ENCODE measurements at regions not wholly inside any gene's neighbourhood (a gene's known extent, or its start where the extent isn't known, plus 50 kb on each side); places are given as distances from the start of the nearest gene placed in this dataset.

DNA sequence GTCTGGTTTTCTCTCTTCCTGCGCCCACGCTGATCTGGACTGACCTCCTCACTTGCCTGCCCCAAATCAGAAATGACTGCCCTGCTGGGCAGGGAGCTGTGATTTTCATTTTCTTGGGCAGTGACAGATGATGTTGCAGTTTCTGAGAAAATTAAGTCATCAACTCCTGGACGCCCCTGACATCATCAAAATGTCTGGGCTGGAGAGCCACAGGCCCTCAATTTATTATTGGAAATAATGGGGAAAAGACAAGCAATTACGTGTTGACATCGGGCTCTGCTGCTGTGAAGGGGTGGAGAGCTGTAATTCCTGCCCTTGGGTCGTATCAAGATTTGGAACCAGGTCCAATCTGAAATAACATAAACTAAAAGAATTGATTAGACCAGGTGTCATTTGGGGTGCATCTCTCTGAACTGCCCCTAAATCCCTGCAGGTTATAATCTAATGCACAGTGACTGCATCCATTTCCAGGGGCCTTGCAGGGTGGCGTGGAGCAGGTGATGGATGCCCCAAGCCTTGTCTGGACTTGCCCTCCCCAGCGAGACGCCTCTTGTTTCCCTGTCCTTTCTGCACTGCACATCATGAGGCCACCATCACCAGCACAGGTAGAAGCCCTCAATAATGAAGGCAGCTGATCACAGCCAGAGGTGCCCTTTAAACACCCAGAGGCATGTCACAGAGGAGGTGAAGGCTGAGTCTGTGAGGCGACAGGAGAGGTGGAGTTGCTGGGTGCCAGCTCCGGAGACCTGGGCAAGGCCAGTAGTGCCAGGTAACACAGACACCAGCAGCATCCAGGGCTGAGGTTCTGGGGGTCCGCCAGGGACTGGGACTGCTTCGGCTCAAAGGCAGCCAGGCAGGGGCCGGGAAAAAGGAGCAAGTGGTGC is 98.7 kb downstream of the HTR5A start:
- H3K36me3 ChIP-seq = no peaks in the 10 kb centered on the region
- H3K4me1 ChIP-seq = no peaks in the 10 kb centered on the region
- TF ChIP-seq, protein P1, sequence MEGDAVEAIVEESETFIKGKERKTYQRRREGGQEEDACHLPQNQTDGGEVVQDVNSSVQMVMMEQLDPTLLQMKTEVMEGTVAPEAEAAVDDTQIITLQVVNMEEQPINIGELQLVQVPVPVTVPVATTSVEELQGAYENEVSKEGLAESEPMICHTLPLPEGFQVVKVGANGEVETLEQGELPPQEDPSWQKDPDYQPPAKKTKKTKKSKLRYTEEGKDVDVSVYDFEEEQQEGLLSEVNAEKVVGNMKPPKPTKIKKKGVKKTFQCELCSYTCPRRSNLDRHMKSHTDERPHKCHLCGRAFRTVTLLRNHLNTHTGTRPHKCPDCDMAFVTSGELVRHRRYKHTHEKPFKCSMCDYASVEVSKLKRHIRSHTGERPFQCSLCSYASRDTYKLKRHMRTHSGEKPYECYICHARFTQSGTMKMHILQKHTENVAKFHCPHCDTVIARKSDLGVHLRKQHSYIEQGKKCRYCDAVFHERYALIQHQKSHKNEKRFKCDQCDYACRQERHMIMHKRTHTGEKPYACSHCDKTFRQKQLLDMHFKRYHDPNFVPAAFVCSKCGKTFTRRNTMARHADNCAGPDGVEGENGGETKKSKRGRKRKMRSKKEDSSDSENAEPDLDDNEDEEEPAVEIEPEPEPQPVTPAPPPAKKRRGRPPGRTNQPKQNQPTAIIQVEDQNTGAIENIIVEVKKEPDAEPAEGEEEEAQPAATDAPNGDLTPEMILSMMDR (IDR thresholded peaks at IDR 0.05) = no peak
- no peak for TF ChIP-seq POLR2A (IDR thresholded peaks at IDR 0.05)
- H3K9me3 ChIP-seq = no peaks in the 10 kb centered on the region
- no peak overlapping the region for H3K27ac ChIP-seq
- DNase-seq = no peak
- H3K27me3 ChIP-seq = no peaks in the 10 kb centered on the region
- H3K4me3 ChIP-seq = no peak overlapping the region

DNA sequence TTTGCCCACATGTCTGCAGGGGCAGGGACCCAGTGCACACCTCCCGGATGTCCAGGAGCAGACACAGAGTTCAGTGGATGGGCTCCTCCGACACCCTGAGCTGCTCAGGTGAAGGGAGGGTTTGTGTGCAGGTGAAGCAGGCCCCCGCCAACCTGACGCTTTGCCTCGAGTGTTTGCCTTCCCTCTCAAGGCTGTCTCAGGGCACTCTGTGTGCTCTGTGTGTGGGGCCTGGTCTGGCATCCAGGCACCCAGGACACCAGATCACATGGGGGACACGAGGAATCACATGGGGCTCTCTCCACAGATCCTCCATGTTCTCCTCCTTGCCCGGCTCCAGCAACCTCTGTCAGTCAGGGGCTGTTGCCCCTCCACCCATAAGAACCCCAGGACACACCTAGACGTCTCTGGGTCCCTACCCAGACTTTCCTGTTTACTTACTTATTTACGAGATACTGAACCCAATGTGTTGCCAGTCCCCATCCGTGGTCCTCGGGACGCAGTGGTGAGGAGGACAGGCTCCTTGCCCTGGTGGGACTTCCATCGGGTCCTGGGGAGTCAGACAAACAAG is 99.5 kb downstream of the HTR5A start:
- no peak overlapping the region for H3K4me3 ChIP-seq
- H3K27me3 ChIP-seq = no peaks in the 10 kb centered on the region
- DNase-seq = no peak
- no peaks in the 10 kb centered on the region for H3K36me3 ChIP-seq
- TF ChIP-seq, protein P1 (IDR thresholded peaks at IDR 0.05) = no peak
- TF ChIP-seq POLR2A (IDR thresholded peaks at IDR 0.05) = no peak
- no peak overlapping the region for H3K27ac ChIP-seq
- H3K4me1 ChIP-seq = no peaks in the 10 kb centered on the region
- no peaks in the 10 kb centered on the region for H3K9me3 ChIP-seq

DNA sequence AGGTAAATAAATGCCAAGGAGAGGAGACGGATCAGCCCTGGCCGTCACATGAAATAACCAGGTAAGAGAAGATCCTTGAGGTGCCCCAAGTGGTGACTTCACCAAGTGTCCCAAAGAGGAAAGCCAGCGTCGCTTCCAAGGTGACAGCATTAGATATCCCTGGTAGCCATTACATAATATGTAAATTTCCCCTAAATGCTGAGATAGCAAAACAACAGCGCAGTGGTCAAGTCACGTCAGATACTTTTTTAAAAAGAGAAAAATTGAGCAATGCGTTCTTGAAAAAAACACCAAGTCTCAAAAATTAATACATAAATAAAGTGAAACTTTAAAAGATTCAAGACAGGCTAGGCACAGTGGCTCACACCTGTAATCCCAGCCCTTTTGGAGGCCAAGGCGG is 100.2 kb downstream of the HTR5A start:
- no peak overlapping the region for H3K27ac ChIP-seq
- H3K4me3 ChIP-seq = no peak overlapping the region
- no peaks in the 10 kb centered on the region for H3K4me1 ChIP-seq
- TF ChIP-seq POLR2A (IDR thresholded peaks at IDR 0.05) = no peak
- TF ChIP-seq, protein P1 (IDR thresholded peaks at IDR 0.05) = no peak
- no peaks in the 10 kb centered on the region for H3K27me3 ChIP-seq
- H3K9me3 ChIP-seq = no peaks in the 10 kb centered on the region
- no peak for DNase-seq
- H3K36me3 ChIP-seq = no peaks in the 10 kb centered on the region

DNA sequence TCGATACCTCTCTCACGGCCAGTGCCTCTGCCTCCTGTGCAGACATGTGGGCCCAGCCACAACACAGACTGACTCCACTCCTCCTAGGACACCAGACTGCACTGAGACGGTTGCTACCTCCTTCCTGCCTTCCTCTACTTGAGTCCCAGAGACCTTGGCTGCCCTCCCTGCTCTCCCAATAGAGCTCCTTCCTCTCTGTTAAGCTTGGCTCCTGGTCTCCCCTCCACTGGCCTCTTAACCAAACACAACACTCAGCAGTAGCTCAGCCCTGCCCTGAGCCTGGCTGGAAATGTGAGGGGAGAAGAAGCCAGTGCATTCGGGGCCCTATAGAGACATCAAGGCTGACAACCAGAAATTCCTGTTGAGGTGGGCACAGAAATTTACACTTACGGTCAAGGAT is 102.0 kb downstream of the HTR5A start:
- H3K27ac ChIP-seq = no peak overlapping the region
- H3K9me3 ChIP-seq = no peaks in the 10 kb centered on the region
- H3K4me1 ChIP-seq = no peaks in the 10 kb centered on the region
- no peak for DNase-seq
- H3K36me3 ChIP-seq = no peaks in the 10 kb centered on the region
- H3K27me3 ChIP-seq = no peaks in the 10 kb centered on the region
- TF ChIP-seq, protein P1 (IDR thresholded peaks at IDR 0.05) = no peak
- TF ChIP-seq POLR2A (IDR thresholded peaks at IDR 0.05) = no peak
- no peak overlapping the region for H3K4me3 ChIP-seq

DNA sequence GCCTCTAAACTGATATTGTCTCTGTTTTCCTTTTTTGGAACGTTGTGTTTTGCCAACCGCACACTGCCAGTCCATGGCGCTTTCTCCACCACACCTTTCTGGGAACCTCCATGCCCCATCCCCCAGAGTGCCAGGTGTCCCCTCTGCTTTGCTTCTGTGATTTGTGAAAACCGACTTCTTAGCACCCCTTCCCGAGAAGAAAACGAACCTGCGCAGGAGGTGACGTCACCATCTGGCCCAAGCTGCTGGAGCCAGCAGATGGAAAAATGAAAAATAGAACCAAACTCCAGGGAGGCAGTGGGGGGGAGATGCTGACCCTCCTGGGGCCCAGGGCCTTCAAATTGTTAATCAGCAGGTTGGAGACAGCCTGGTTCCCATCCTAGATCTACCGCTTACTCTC is 103.8 kb downstream of the HTR5A start:
- Histone ChIP-seq H3K9me3 (no peaks in the 10 kb centered on the region), H3K27me3 (no peaks in the 10 kb centered on the region), H3K27ac (no peak overlapping the region), H3K4me3 (no peak overlapping the region), H3K36me3 (no peaks in the 10 kb centered on the region), H3K4me1 (no peaks in the 10 kb centered on the region)
- no peak for TF ChIP-seq POLR2A (IDR thresholded peaks at IDR 0.05)
- TF ChIP-seq, protein P1 (IDR thresholded peaks at IDR 0.05) = no peak
- no peak for DNase-seq

Data from Peyer's patch (tissue), 4 donors.